ENCODE measurements at regions not wholly inside any gene's neighbourhood (a gene's known extent, or its start where the extent isn't known, plus 50 kb on each side); places are given as distances from the start of the nearest gene placed in this dataset.
A peak's percentile ranks its signal among the peaks of the same experiment; 100 is the strongest.

GRCh38 chr10:3251172-3251571 is 78.6 kb upstream of the PITRM1 start:
- DNase-seq = no peak

GRCh38 chr10:3249307-3249889 is 76.8 kb upstream of the PITRM1 start:
- no peak for DNase-seq

DNA sequence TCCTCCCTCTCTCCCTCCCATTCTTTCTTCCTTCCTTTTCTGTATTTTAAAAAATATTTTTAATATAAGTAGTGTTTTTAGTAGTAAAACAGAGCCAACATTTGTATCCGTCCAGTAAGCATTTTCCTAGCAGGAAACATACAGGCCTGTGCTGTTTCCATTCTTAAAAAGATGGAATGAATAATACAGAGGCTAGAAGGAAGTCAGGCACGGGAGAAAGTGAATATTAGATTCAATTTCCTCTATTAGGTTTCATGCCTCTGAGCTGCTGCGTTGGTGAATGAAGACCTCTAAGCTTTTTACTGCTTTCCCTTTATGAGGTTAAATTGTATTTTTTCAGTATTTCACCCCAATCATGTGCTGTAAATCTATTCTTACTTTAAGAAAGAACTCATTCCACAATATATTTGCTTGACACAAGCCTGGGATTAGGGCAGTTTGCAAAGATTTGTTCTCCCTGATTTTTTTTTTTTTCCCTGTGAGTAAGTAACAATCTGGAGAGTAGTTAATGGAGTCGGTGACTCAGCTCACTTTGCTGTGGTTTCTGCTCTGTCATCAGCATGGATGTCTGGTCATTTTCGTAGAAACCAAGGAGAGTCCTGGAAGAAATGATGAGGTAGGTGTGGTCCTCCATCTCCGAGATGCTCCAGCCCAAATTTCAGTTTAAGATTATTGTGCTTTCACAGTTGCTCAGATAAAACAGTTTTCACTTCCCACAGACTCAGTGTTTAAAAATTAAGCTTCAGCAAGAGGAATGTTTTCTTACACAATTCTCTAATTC is 76.1 kb upstream of the PITRM1 start:
- peak; percentile 82 for DNase-seq

GRCh38 chr10:3245395-3245794 is 72.8 kb upstream of the PITRM1 start:
- no peak for DNase-seq

DNA sequence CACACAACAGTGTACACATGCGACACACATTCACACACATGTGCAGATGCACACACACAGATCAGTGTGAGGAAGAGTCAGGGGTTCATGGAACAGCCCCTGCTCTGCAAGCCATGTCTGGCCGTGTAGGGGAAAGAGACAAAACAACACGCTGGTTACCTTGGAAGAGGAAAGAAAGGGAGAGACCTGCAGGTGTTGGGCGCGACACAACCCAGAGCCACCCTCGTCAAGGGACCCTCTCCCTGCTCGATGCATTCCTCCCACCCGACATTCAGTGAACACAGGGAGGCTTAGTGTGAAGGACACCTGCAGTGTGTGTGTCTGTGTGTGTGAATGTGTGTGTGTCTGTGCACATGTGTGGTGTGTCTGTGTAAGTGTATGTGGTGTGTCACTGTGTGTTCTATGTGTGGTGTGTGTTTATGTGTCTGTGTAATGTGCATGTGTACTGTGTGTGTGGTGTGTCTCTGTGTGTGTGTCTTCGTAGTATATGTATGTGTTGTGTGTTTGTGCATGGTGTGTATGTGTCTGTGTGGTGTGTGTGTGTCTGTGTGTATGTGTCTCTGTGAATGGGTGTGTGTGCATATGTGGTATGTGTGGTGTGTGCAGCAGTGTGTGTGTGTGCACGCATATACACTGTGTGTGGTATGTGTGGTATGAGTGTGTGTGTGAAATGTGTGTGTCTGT is 69.5 kb upstream of the PITRM1 start:
- no peak for DNase-seq

DNA sequence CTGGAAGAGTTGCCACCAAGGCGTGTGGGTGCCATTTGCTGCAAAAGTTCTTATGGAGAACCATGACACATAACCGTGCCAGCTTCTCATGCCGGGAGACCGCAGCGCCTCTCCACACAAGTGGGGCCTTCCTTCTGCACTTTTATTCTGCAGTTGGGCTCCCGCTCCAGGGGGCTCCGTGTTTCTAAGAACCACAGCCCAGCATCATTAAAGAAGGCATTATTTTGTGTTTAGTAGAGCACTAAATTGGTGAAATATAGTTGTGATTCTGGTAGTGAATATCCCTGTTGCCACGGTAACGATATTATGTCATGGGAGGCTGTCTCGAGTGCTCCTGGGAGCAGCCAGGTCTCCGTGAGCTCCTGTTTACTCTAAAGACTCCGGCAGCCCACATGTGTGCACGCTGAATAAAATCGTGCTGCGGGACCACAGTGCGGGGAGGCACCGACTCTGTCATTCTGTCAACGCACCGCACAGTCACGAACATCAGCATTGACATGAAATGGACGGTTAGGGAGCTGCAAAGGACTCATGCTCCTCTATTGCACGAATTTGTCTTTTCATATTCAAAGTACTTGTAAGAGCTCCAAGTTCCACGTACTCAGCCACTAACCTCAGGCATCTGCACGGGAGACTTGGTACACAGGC is 68.8 kb upstream of the PITRM1 start:
- DNase-seq = no peak

- DNase-seq = no peak
These were observed 67.6 kb upstream of the PITRM1 start for GRCh38 chr10:3239920-3240894.

GRCh38 chr10:3239066-3239919 is 66.7 kb upstream of the PITRM1 start:
- peak; percentile 73 for DNase-seq

DNA sequence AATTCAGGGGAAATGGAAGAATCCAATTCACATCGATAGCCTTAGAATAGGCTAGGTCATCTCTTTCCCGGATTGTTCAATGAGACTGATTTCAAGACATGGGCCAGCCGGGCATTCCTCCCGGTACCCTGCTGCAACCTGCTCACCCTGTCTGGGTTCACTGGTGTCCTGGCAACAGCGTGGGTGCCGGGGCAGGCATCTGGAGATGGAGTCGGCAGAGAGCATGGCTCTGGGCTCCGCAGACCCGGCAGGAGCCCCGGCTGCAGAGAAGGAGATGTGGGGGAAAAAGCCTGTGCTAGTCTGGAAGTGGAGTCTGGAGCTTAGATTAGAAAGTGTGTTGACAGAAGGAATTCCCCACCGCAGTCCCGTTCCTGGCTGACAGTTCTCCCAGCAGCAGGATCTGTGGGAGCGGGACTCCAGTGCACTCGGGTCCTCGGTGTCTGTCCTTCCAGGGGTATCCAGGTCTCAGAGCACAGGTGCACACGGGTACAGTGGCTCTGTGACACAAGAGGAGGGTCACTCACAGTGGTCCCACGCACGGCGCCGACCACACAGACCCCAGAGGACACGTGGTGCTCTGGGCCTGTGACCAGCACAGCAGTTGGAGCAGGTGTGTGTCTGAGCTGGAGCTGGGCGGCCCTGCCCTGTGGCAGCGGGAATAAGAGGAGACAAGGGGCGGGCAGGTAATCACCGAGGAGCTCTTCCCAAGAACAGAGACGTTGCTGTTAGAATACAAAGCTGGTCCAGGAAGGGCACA is 65.7 kb upstream of the PITRM1 start:
- DNase-seq = no peak

- DNase-seq = no peak
These were observed 64.9 kb upstream of the PITRM1 start for GRCh38 chr10:3237530-3237929.

DNA sequence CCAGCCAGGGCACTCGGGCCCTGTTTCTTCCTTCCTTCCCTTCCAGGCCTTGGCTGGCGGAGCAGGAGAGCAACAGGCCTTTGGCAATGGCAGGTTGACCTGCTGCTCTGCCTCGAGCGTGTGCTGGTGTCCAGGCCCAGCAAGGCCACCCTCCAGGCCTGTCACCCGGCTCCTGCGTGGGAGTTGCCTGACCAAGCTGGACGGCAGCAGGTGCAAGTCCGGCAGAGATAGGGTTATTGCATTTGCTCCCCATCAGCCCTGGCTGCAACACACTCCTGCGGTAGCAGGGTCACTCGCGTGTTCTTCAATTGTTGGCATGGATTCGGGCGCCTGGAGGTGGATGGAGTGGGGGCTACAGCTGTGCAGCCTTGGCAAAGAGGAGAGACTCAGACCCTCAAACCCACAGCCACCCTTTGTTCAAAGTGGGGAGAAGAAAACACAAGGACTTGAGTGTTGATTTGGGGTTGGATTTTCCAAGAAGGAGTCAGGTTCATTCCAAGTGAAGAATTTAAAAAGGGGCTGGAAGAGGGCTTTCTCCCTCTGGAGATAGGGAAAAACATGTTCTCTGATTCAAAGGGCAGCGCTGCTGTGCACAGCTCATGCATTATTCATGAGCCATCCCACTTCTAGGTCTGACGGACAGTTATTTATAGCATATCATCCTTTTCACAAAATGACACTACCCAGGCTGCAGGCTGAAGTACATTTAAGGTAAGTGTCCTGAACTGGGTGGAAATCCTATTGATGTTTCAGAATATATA is 64.2 kb upstream of the PITRM1 start:
- no peak for DNase-seq

- DNase-seq = no peak
These were observed 63.5 kb upstream of the PITRM1 start for GRCh38 chr10:3235996-3236510.

GRCh38 chr10:3235395-3235794 is 62.8 kb upstream of the PITRM1 start:
- no peak for DNase-seq

GRCh38 chr10:3233486-3233990 is 61.0 kb upstream of the PITRM1 start:
- no peak for DNase-seq

DNA sequence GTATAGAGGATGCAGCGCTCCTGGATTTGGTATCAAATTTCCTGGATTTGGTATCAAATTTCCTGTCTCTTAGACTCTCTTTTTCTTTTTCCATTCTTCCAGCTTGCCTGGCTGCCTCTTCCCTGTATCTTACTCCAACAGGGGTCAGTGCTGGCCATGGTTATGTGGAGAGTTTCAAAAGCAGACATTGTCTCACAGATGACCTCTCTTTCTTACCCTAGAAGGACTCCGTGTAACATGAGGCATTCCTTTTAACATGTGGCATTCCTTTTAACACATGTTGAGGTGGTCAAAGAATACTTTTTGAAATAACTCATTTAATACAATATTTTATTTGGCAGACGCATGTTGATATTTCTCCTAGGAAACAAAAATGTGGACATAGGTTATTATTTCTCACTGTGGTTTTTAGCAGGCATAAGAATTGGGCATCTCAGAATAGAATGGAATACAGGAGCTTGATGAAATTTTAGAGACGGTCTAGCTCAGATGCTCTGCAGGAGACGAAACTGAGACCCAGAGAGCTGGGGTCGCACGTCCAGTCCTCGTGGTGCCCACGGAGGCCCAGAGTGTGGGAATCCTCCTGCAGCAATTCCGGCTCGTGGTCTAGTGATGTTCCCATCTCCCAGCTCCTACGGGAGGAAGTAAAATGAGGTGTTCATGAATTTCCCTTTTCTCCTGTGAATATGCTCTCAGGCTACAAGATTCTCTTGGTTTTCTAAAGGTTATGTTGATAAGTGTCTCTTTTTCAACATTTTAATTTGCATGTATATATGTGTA is 59.6 kb upstream of the PITRM1 start:
- DNase-seq = no peak

DNA sequence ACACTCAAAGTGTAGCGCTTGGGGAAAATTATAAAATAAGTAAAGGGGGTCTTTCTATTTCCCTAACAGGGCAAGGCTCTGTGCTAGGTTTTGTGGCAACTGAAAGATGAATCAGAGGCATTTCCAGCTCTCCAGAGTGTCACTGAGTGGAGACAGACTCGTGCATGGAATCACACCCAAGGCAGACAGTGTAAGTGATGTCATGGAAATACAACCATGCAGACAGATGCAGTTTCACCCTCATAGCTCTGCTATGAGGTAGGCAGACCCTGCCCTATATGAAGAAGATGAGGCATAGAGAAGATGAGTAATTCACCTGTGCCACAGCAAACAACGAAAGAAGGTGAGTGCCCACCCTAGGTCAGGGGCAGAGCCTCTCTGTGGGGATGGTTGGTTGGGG is 57.2 kb upstream of the PITRM1 start:
- peak; percentile 18 for DNase-seq

GRCh38 chr10:3228629-3228945 is 56.0 kb upstream of the PITRM1 start:
- no peak for DNase-seq

GRCh38 chr10:3226960-3227744 is 54.6 kb upstream of the PITRM1 start:
- DNase-seq = peak; percentile 87

Measured in kidney glomerular epithelial cell (primary cell).